Gastroesophageal sphincter (tissue), 4 donors: ENCODE measurements at regions not wholly inside any gene's neighbourhood (a gene's known extent, or its start where the extent isn't known, plus 50 kb on each side); places are given as distances from the start of the nearest gene placed in this dataset.

Source experiments
- ATAC-seq: fragments of 150-250 bp; one replicate; pipeline ENCODE4 v1.9.1; 2016; ENCODE audit warnings: mild to moderate bottlenecking, moderate library complexity
- H3K27ac ChIP-seq, 4 donors: fragments of 200-600 bp; sonication (generic) in 3 of 4; 1 replicate in 3 of 4; 2 replicates in 1 of 4; pipeline ENCODE4 v1.5.1; 2016 to 2019
- H3K27me3 ChIP-seq: fragments of 200-600 bp; sonication (generic); one replicate; pipeline ENCODE4 v1.5.1; 2019
- H3K36me3 ChIP-seq, 2 donors: fragments of 200-600 bp; sonication (generic); one replicate each; pipeline ENCODE4 v1.5.1; 2019; ENCODE audit warnings: control low read depth in 1 of 2
- H3K4me1 ChIP-seq, 3 donors: fragments of 200-600 bp; sonication (generic); 1 replicate in 2 of 3; 2 replicates in 1 of 3; pipeline ENCODE4 v1.5.1; 2016 to 2019; ENCODE audit warnings: control low read depth in 2 of 3
- H3K4me3 ChIP-seq, 2 donors: fragments of 200-600 bp; sonication (generic); one replicate each; pipeline ENCODE4 v1.5.1; 2019; ENCODE audit warnings: mild to moderate bottlenecking in 1 of 2, moderate library complexity in 1 of 2
- H3K9me3 ChIP-seq, 3 donors: fragments of 200-600 bp; sonication (generic); one replicate each; pipeline ENCODE4 v1.5.1; 2017 to 2019; ENCODE audit warnings: control low read depth in 2 of 3
- CTCF ChIP-seq, 4 experiments: fragments of 200-600 bp in 2 of 4; fragments of 450-650 bp in 2 of 4; sonication (generic) in 1 of 4; IDR thresholded peaks; one replicate each; pipeline ENCODE4 v1.5.1; 2017 to 2019; ENCODE audit warnings: antibody characterized with exemption in 4 of 4, mild to moderate bottlenecking in 2 of 4, moderate library complexity in 2 of 4
- EP300 ChIP-seq: sonication (generic); formaldehyde crosslinking; IDR thresholded peaks from one replicate; pipeline ENCODE4 v1.6.1; 2017; ENCODE audit warnings: antibody characterized with exemption, mild to moderate bottlenecking
- POLR2A ChIP-seq, 2 donors: fragments of 450-650 bp; IDR thresholded peaks; one replicate each; pipeline ENCODE4 v1.6.1; 2017; ENCODE audit warnings: antibody characterized with exemption in 2 of 2, mild to moderate bottlenecking in 2 of 2, moderate library complexity in 1 of 2
- POLR2AphosphoS5 ChIP-seq: sonication (generic); formaldehyde crosslinking; IDR thresholded peaks from one replicate; pipeline ENCODE4 v1.6.1; 2017; ENCODE audit warnings: antibody characterized with exemption
- WGBS, 2 donors: methylation state at CpG; one replicate each; pipeline ENCODE4 v1.1.5; 2018; ENCODE audit warnings: low coverage in 1 of 2; 5-methylcytosine and 5-hydroxymethylcytosine counted together

GRCh38 chr10:56116684-56117083 is 244.4 kb downstream of the ZWINT start:
- no peak for ATAC-seq
- H3K27ac ChIP-seq: no peak overlapping the region
- no peaks in the 10 kb centered on the region for H3K4me1 ChIP-seq
- H3K4me3 ChIP-seq: no peak overlapping the region
- H3K27me3 ChIP-seq: no peaks in the 10 kb centered on the region
- no peaks in the 10 kb centered on the region for H3K9me3 ChIP-seq
- no peak for TF ChIP-seq POLR2A (IDR thresholded peaks at IDR 0.05)
- TF ChIP-seq POLR2AphosphoS5: no peak
- TF ChIP-seq EP300: no peak
- TF ChIP-seq CTCF (IDR thresholded peaks at IDR 0.05): no peak
- WGBS, 2 donors: 13 to 19% methylated on average over 1 of the region's 1 CpG
- no peaks in the 10 kb centered on the region for H3K36me3 ChIP-seq

- Histone ChIP-seq H3K27ac (no peak overlapping the region), H3K27me3 (no peaks in the 10 kb centered on the region), H3K9me3 (no peaks in the 10 kb centered on the region), H3K4me3 (no peak overlapping the region), H3K36me3 (no peaks in the 10 kb centered on the region), H3K4me1 (no peaks in the 10 kb centered on the region)
- no peak for ATAC-seq
- no peak for TF ChIP-seq EP300
- TF ChIP-seq CTCF (IDR thresholded peaks at IDR 0.05): no peak
- TF ChIP-seq POLR2A (IDR thresholded peaks at IDR 0.05): no peak
- TF ChIP-seq POLR2AphosphoS5: no peak
- WGBS, 2 donors: 96% methylated on average over 3 to 11 of the region's 13 CpGs
These were observed 251.6 kb downstream of the ZWINT start for GRCh38 chr10:56109454-56109853.

GRCh38 chr10:56104923-56105322 is 256.1 kb downstream of the ZWINT start:
- Histone ChIP-seq H3K36me3 (no peaks in the 10 kb centered on the region), H3K4me3 (no peak overlapping the region), H3K27ac (no peak overlapping the region), H3K4me1 (no peaks in the 10 kb centered on the region), H3K27me3 (no peaks in the 10 kb centered on the region), H3K9me3 (no peaks in the 10 kb centered on the region)
- WGBS, 2 donors: 46 to 51% methylated on average over 4 of the region's 4 CpGs
- no peak for ATAC-seq
- TF ChIP-seq POLR2AphosphoS5 (no peak), POLR2A (IDR thresholded peaks at IDR 0.05) (no peak), EP300 (no peak), CTCF (IDR thresholded peaks at IDR 0.05) (no peak)

GRCh38 chr10:56104487-56104886 is 256.6 kb downstream of the ZWINT start:
- Histone ChIP-seq H3K27ac (no peak overlapping the region), H3K9me3 (no peaks in the 10 kb centered on the region), H3K36me3 (no peaks in the 10 kb centered on the region), H3K27me3 (no peaks in the 10 kb centered on the region), H3K4me1 (no peaks in the 10 kb centered on the region), H3K4me3 (no peak overlapping the region)
- ATAC-seq: no peak
- 77 to 81% methylated on average over 3 of the region's 3 CpGs for WGBS, 2 donors
- TF ChIP-seq POLR2A (IDR thresholded peaks at IDR 0.05) (no peak), POLR2AphosphoS5 (no peak), CTCF (IDR thresholded peaks at IDR 0.05) (no peak), EP300 (no peak)

- H3K27me3 ChIP-seq: no peaks in the 10 kb centered on the region
- H3K9me3 ChIP-seq: peaks cover 0 to 5% (median 0%) of the 10 kb centered on the region in 3 donors
- no peaks in the 10 kb centered on the region for H3K36me3 ChIP-seq
- H3K4me3 ChIP-seq: no peak overlapping the region
- no peak for ATAC-seq
- no CpG with 5 or more reads among the region's 2 CpGs for WGBS, 2 donors
- no peak for TF ChIP-seq POLR2AphosphoS5
- no peak for TF ChIP-seq POLR2A (IDR thresholded peaks at IDR 0.05)
- no peak for TF ChIP-seq CTCF (IDR thresholded peaks at IDR 0.05)
- TF ChIP-seq EP300: no peak
- no peaks in the 10 kb centered on the region for H3K4me1 ChIP-seq
- H3K27ac ChIP-seq: no peak overlapping the region
These were observed 264.9 kb downstream of the ZWINT start for GRCh38 chr10:56096226-56096517.
